ENCODE measurements at regions not wholly inside any gene's neighbourhood (a gene's known extent, or its start where the extent isn't known, plus 50 kb on each side); places are given as distances from the start of the nearest gene placed in this dataset.

DNA sequence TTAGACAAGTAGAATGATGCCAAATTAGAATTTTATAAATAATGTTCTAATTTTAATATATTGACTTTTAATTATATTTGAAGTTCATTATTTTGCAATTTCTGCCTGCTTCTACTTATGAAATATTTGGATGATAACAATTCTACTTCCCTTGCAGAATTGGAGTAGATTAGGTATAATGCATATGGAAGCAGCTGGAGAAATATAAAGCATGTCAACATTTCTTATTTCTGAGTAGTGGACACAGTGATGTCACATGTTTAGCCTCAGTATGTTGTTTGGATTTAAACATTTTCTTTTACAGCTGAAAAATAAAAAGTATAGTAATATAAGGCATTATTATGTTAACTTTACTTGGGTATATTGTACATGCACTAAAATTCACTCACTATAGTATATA is 344.2 kb upstream of the E2F7 start:
- Mint-ChIP-seq H3K9me3 (no peaks in the 10 kb centered on the region), H3K36me3 (no peaks in the 10 kb centered on the region), H3K4me1 (no peaks in the 10 kb centered on the region), H3K27me3 (no peaks in the 10 kb centered on the region), H3K4me3 (no peak overlapping the region), H3K27ac (no peak overlapping the region)
- ATAC-seq (ENCODE audit: low read depth in 2 of 2) = no peak
- DNase-seq = no peak

GRCh38 chr12:77407931-77408330 is 342.6 kb upstream of the E2F7 start:
- Mint-ChIP-seq H3K4me3 (no peak overlapping the region), H3K36me3 (no peaks in the 10 kb centered on the region), H3K27ac (no peak overlapping the region), H3K4me1 (no peaks in the 10 kb centered on the region), H3K9me3 (no peaks in the 10 kb centered on the region), H3K27me3 (no peaks in the 10 kb centered on the region)
- no peak for ATAC-seq (ENCODE audit: low read depth in 2 of 2)
- DNase-seq = no peak

GRCh38 chr12:77406219-77406905 is 341.0 kb upstream of the E2F7 start:
- Mint-ChIP-seq H3K4me3 (no peak overlapping the region), H3K9me3 (no peaks in the 10 kb centered on the region), H3K27ac (no peak overlapping the region), H3K36me3 (no peaks in the 10 kb centered on the region), H3K27me3 (no peaks in the 10 kb centered on the region), H3K4me1 (no peaks in the 10 kb centered on the region)
- DNase-seq (no peak), ATAC-seq (ENCODE audit: low read depth in 2 of 2) (no peak)

DNA sequence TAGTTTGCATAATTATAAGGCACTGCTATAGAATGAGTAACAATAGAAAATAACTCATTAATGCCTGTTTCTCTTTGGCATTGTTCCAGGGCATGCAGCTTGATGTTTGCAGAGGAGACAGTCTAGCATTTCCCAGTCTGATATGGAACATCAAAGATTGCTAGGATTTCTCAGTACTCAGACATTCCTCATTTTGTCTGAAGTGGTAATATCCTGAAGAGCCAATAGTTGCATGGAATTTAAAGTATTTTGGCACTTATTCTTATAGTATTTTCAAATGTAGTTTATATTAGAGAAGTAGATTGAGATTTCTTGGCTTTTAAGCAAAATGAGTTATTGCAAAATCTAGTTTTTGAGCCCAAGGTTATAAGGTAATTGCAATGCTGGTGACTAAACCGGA is 337.3 kb upstream of the E2F7 start:
- ATAC-seq (ENCODE audit: low read depth in 2 of 2) (no peak), DNase-seq (no peak)
- Mint-ChIP-seq H3K27ac (no peak overlapping the region), H3K36me3 (no peaks in the 10 kb centered on the region), H3K4me3 (no peak overlapping the region), H3K4me1 (no peaks in the 10 kb centered on the region), H3K27me3 (no peaks in the 10 kb centered on the region), H3K9me3 (no peaks in the 10 kb centered on the region)

- H3K27me3 Mint-ChIP-seq = no peaks in the 10 kb centered on the region
- H3K27ac Mint-ChIP-seq = no peak overlapping the region
- H3K36me3 Mint-ChIP-seq = no peaks in the 10 kb centered on the region
- no peak overlapping the region for H3K4me3 Mint-ChIP-seq
- H3K9me3 Mint-ChIP-seq = no peaks in the 10 kb centered on the region
- ATAC-seq (ENCODE audit: low read depth in 2 of 2) (no peak), DNase-seq (no peak)
- no peaks in the 10 kb centered on the region for H3K4me1 Mint-ChIP-seq
Observed at GRCh38 chr12:77401770-77402081, 336.4 kb upstream of the E2F7 start.

DNA sequence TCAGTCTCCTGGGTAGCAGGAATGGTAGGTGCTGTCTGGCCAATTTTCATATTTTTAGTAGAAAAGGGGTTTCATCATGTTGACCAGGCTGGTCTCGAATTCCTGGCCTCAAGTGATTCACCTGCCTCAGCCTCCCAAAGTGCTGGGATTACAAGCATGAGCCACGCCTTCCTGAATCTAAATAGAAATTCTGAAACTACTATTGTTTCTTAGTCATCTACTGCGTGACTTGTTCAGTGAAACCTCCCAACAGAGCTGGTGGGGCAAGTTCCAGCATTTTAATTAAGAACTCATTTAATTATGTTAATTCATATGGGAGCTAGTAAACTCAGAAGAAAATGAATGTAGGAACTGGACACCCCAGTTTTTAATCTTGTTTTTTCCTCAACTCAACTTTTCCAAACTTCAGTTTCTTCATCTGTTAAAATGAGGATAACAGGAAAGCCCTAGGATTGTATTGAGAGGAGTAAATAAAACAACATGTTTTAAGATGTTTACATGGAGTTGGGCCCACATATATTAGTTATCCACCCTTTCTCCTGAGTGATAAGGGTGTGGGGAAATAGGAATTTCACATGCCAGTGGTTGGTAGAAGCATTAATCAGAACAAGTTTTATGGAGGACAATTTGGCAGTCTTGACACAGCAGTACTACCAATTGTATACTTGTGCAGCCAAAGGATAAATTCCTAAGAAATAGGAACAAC is 335.8 kb upstream of the E2F7 start:
- Mint-ChIP-seq H3K4me1 (no peaks in the 10 kb centered on the region), H3K27ac (no peak overlapping the region), H3K4me3 (no peak overlapping the region), H3K9me3 (peaks cover 0 to under 1% (median 0%) of the 10 kb centered on the region in 7 donors), H3K36me3 (no peaks in the 10 kb centered on the region), H3K27me3 (no peaks in the 10 kb centered on the region)
- ATAC-seq (ENCODE audit: low read depth in 2 of 2) = no peak
- DNase-seq = no peak

DNA sequence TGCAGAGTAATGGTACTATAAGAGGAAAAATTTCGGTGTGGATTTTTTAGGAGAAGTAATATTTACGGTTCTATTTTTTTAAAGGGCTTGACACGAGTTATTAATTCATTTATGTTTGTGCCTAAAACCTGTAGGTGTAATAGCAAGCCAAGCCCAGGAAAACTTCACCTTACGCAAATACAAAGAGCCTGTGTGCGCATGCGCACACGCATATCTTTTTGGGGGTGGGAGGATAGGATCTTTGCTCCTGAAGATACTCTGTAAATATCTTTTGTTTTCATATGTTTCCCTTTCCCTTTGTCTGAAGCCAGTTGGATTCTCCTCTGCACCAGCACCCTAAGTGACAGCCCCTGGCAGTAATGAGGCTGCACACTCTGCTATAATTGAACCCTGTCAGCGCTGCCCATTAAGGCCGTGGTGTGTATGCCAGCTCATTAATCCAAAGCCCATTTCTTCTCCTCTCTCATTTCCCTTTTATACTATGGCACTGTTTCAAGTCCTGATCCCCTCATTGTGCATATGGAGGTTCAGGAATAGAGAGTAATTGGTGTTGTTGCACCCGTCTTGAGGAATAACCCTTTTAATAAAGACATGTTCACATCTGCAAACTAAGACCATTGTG is 327.2 kb upstream of the E2F7 start:
- ATAC-seq (ENCODE audit: low read depth in 2 of 2) (no peak), DNase-seq (no peak)
- Mint-ChIP-seq H3K9me3 (peaks cover 0 to 8% (median 0%) of the 10 kb centered on the region in 7 donors), H3K27me3 (no peaks in the 10 kb centered on the region), H3K36me3 (no peaks in the 10 kb centered on the region), H3K27ac (no peak overlapping the region), H3K4me3 (no peak overlapping the region), H3K4me1 (no peaks in the 10 kb centered on the region)

DNA sequence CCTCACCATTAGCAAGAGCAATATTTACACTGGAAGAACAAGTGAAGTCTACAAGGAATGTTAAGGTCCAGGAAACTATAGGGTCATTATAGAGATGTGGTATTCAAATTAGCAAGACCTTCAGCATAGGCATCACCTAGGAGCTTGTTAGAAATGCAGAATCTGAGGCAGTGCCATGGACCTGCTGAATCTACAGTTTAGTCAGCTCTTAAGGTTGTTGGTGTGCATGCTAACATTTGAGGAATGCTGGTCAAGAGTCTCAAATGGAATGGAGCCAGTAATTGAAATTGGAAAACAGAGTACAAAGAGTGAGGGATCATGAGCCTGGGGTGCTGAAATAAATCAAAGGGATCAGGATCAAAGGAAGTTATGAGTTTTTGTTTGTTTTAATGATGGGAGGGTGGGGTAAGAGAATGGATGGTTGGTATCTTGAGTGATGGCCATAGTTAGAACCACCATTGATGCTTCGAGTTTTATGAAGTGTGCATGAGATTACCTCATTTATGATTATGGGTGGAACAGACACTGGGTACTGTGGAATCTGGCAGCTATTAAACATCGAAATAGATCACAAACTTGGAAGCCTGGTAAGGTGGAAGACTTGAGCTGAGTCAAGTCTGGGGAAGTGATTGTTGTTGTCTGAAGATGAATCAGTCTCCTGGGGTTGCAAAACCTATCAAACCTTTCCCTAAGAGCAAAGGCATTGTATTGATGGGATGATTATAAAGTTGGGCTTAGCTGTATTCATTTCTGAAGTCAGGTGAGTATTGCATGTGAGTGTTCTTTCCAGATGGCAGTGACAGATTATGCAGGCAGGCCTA is 323.3 kb upstream of the E2F7 start:
- H3K27ac Mint-ChIP-seq = no peak overlapping the region
- no peaks in the 10 kb centered on the region for H3K27me3 Mint-ChIP-seq
- H3K9me3 Mint-ChIP-seq = peaks cover 0 to 4% (median 0%) of the 10 kb centered on the region in 7 donors
- ATAC-seq (ENCODE audit: low read depth in 2 of 2) (no peak), DNase-seq (no peak)
- H3K36me3 Mint-ChIP-seq = no peaks in the 10 kb centered on the region
- H3K4me3 Mint-ChIP-seq = no peak overlapping the region
- H3K4me1 Mint-ChIP-seq = no peaks in the 10 kb centered on the region

DNA sequence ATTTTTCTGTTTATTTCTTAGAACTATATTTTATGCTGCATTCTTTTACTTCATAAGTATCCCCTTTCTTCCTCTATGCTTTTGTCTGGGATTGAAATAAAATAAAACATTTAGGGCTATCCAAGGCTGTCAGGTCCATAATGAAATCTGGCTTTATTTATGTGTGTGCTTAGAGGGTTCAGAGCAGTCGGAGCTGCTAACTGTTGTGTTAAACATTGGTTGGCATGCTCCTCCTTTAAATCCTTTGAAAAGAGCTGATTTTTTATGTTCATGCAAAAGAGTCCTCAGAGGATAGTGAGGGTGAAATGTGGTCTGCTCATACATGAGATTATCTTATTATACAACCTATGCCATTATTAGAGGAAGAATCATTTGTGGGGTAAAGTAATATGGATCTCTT is 322.3 kb upstream of the E2F7 start:
- no peaks in the 10 kb centered on the region for H3K27me3 Mint-ChIP-seq
- no peak for ATAC-seq (ENCODE audit: low read depth in 2 of 2)
- no peak for DNase-seq
- H3K4me3 Mint-ChIP-seq = no peak overlapping the region
- no peaks in the 10 kb centered on the region for H3K4me1 Mint-ChIP-seq
- H3K9me3 Mint-ChIP-seq = peaks cover 0 to 5% (median 0%) of the 10 kb centered on the region in 7 donors
- H3K27ac Mint-ChIP-seq = no peak overlapping the region
- no peaks in the 10 kb centered on the region for H3K36me3 Mint-ChIP-seq

- Mint-ChIP-seq H3K4me3 (no peak overlapping the region), H3K27me3 (no peaks in the 10 kb centered on the region), H3K36me3 (no peaks in the 10 kb centered on the region), H3K4me1 (no peaks in the 10 kb centered on the region), H3K9me3 (peaks cover 0 to 4% (median 0%) of the 10 kb centered on the region in 7 donors), H3K27ac (no peak overlapping the region)
- no peak for DNase-seq
- no peak for ATAC-seq (ENCODE audit: low read depth in 2 of 2)
Observed at GRCh38 chr12:77387214-77387613, 321.8 kb upstream of the E2F7 start.

- H3K4me1 Mint-ChIP-seq = no peaks in the 10 kb centered on the region
- no peak overlapping the region for H3K4me3 Mint-ChIP-seq
- H3K27ac Mint-ChIP-seq = no peak overlapping the region
- ATAC-seq (ENCODE audit: low read depth in 2 of 2) (no peak), DNase-seq (no peak)
- H3K36me3 Mint-ChIP-seq = no peaks in the 10 kb centered on the region
- H3K9me3 Mint-ChIP-seq = peaks cover 0 to 4% (median 0%) of the 10 kb centered on the region in 7 donors
- no peaks in the 10 kb centered on the region for H3K27me3 Mint-ChIP-seq
Observed at GRCh38 chr12:77384941-77385340, 319.6 kb upstream of the E2F7 start.

DNA sequence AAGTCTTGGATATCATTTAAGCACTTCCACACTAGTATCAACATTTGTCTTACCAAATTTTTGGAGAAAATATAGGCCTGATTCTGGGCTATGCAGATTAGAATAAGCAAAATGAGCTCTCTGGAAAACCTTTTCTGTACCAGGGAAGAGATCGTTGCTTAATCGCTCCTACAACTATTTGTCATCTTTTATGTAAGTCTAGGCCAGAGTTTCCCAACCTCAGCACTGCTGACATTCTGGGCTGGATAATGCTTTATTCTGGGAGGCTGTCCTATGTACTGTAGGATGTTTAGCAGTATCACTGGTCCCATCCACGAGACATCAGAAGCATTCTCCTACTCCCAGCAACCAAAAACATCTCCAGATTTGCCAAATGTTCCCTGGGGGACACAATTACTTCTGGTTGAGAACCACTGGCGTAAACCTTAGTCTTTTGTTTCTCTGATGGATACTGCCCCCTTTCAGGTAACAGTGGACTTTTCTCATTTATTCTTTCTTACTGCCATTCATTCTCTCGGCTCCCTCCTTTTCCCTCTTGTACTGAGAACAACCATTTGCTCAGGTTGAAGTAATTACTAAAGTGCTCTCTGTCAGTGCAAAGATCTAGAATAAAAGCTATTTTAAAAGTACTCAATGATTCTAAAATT is 316.9 kb upstream of the E2F7 start:
- Mint-ChIP-seq H3K4me3 (no peak overlapping the region), H3K4me1 (no peaks in the 10 kb centered on the region), H3K27ac (no peak overlapping the region), H3K36me3 (no peaks in the 10 kb centered on the region), H3K9me3 (peaks cover 0 to 4% (median 1%) of the 10 kb centered on the region in 7 donors), H3K27me3 (no peaks in the 10 kb centered on the region)
- DNase-seq (no peak), ATAC-seq (ENCODE audit: low read depth in 2 of 2) (no peak)

- Mint-ChIP-seq H3K4me1 (no peaks in the 10 kb centered on the region), H3K27ac (no peak overlapping the region), H3K4me3 (peak overlapping the region in 1 of 8 donors; percentile 23), H3K9me3 (peaks cover 0 to 7% (median 0%) of the 10 kb centered on the region in 7 donors), H3K27me3 (no peaks in the 10 kb centered on the region), H3K36me3 (no peaks in the 10 kb centered on the region)
- ATAC-seq (ENCODE audit: low read depth in 2 of 2) = no peak
- DNase-seq = no peak
Observed at GRCh38 chr12:77377622-77378021, 312.3 kb upstream of the E2F7 start.
